PC-3 (cell line): ENCODE measurements at regions not wholly inside any gene's neighbourhood (a gene's known extent, or its start where the extent isn't known, plus 50 kb on each side); places are given as distances from the start of the nearest gene placed in this dataset.

Experiments
- ATAC-seq: fragments of 200-7000 bp; cut with Tn5 transposase; 2 replicates; pipeline ENCODE4 v1.9.1; 2020; ENCODE audit warnings: mild to moderate bottlenecking, moderate library complexity
- BruUV-seq: library from RNA; stranded (reverse); fragments of 400-500 nt; replicated peaks from 2 replicates; lab custom pipeline; 2021; lab: Mats Ljungman, UMichigan
- CTCF ChIA-PET: fragments of 300-600 bp; sonication (Branson Sonifier 250); formaldehyde crosslinking; loops from one replicate; lab custom pipeline; 2022; ENCODE audit warnings: antibody characterized with exemption; lab: Charles Lee
- POLR2A ChIA-PET: fragments of 300-600 bp; sonication (Branson Sonifier 250); formaldehyde crosslinking; loops from one replicate; lab custom pipeline; 2022; ENCODE audit warnings: antibody characterized with exemption; ENCODE audit not compliant: unreplicated experiment; lab: Charles Lee
- DNase-seq: peaks from one replicate; pipeline ENCODE4 v3.0.0-alpha.2; 2015
- H2AFZ ChIP-seq: fragments of 300-600 bp; sonication (generic); 2 replicates; pipeline ENCODE4 v1.6.0; 2016; ENCODE audit warnings: antibody characterized with exemption, low read length
- H3F3A ChIP-seq: fragments of 300-600 bp; sonication (generic); one replicate; pipeline ENCODE4 v1.6.0; 2017; ENCODE audit warnings: antibody characterized with exemption, low read length, control low read depth, mild to moderate bottlenecking; ENCODE audit not compliant: unreplicated experiment
- H3K27ac ChIP-seq: fragments of 300-600 bp; sonication (generic); 2 replicates; pipeline ENCODE4 v1.5.1; 2016; ENCODE audit warnings: mild to moderate bottlenecking, low read length
- H3K27me3 ChIP-seq: fragments of 300-600 bp; sonication (generic); 2 replicates; pipeline ENCODE4 v1.6.1; 2016; ENCODE audit warnings: low read length, mixed read lengths
- H3K36me3 ChIP-seq: fragments of 300-600 bp; sonication (generic); 2 replicates; pipeline ENCODE4 v1.6.1; 2016; ENCODE audit warnings: low read depth, mixed run types, low read length, mixed read lengths
- H3K4me1 ChIP-seq: fragments of 300-600 bp; sonication (generic); 2 replicates; pipeline ENCODE4 v1.5.1; 2016; ENCODE audit warnings: low read length; ENCODE audit not compliant: insufficient read depth
- H3K4me2 ChIP-seq: fragments of 300-600 bp; sonication (generic); 2 replicates; pipeline ENCODE4 v1.6.0; 2016; ENCODE audit warnings: low read length
- H3K4me3 ChIP-seq: fragments of 300-600 bp; sonication (generic); 2 replicates; pipeline ENCODE4 v1.5.1; 2016; ENCODE audit warnings: mild to moderate bottlenecking, low read length, mixed read lengths
- H3K79me2 ChIP-seq: fragments of 300-600 bp; sonication (generic); 2 replicates; pipeline ENCODE4 v1.6.1; 2017; ENCODE audit warnings: low read length, mixed read lengths
- H3K9ac ChIP-seq: fragments of 300-600 bp; sonication (generic); 2 replicates; pipeline ENCODE4 v1.6.0; 2016; ENCODE audit warnings: mild to moderate bottlenecking, low read length
- H3K9me2 ChIP-seq: fragments of 300-600 bp; sonication (generic); replicated peaks from 2 replicates; pipeline ENCODE4 v1.6.1; 2016; ENCODE audit warnings: mixed run types, low read length, mixed read lengths
- H3K9me3 ChIP-seq: fragments of 300-600 bp; sonication (generic); 2 replicates; pipeline ENCODE4 v1.6.1; 2016; ENCODE audit warnings: low read length, mixed read lengths
- H4K20me1 ChIP-seq: fragments of 300-600 bp; sonication (generic); 2 replicates; pipeline ENCODE4 v1.6.1; 2016; ENCODE audit warnings: low read length, mixed read lengths
- EZH2 ChIP-seq: fragments of 300-600 bp; sonication (generic); IDR thresholded peaks from one replicate; pipeline ENCODE4 v1.6.1; 2017; ENCODE audit warnings: antibody characterized with exemption, mild to moderate bottlenecking, low read length; ENCODE audit not compliant: unreplicated experiment
- EZH2phosphoT487 ChIP-seq: fragments of 300-600 bp; sonication (generic); IDR thresholded peaks from 2 replicates; pipeline ENCODE4 v1.6.1; 2018; ENCODE audit warnings: mild to moderate bottlenecking, antibody characterized with exemption, low read length, borderline replicate concordance
- intact Hi-C: fragments of 100-400 bp; cut with micrococcal nuclease; formaldehyde crosslinking; loops from 2 replicates; pipeline ENCODE4 v1.9.0; 2023
- TF ChIP-seq, protein P1 (sequence below): fragments of 300-600 bp; sonication (generic); conservative IDR thresholded peaks from 2 replicates; pipeline ENCODE4 v1.5.1; 2017; ENCODE audit warnings: antibody characterized with exemption, low read depth, mild to moderate bottlenecking, low read length

DNA sequence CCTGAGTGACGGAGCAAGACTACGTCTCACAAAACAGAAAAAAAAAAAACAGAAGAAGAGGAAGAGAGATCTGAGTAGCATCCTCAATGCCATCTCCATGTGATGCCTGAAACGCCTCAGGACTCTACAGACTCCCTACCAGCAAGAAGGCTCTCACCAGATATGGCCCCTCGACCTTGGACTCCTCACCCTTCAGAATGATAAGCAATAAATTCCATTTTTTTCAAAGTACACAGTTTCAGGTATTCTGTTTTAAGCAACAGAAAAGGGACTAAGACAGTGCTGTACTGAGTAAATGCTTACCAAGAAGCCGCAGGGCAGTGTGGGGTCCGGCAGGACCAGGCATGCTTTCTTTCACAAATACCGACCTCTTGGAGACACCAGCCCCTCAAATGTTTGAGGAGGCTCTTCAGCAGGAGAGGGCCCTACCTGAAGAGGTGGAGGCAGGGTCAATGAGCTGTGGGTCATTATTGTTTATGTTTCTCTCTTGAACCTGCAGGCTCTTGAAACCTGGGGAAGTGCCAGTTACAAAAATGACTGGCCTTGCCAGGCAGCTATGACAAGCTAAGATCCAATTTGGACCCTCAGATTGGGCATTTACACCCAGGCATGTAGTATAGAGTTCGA is 204.1 kb upstream of the LYZL1 start:
- no TSS peak for BruUV-seq
- H3K9me2 ChIP-seq: no peaks in the 10 kb centered on the region
- ChIA-PET POLR2A (no interaction called here), CTCF (no interaction called here)
- no peaks in the 10 kb centered on the region for H4K20me1 ChIP-seq
- intact Hi-C loops: no loop called here
- no peaks in the 10 kb centered on the region for H3K27me3 ChIP-seq
- DNase-seq (no peak), ATAC-seq (no peak)
- no peaks in the 10 kb centered on the region for H3K4me1 ChIP-seq
- H3K36me3 ChIP-seq: no peaks in the 10 kb centered on the region
- no peak overlapping the region for H3K4me2 ChIP-seq
- no peaks in the 10 kb centered on the region for H3F3A ChIP-seq
- H3K4me3 ChIP-seq: no peak overlapping the region
- no peak overlapping the region for H3K9ac ChIP-seq
- TF ChIP-seq, protein P1, sequence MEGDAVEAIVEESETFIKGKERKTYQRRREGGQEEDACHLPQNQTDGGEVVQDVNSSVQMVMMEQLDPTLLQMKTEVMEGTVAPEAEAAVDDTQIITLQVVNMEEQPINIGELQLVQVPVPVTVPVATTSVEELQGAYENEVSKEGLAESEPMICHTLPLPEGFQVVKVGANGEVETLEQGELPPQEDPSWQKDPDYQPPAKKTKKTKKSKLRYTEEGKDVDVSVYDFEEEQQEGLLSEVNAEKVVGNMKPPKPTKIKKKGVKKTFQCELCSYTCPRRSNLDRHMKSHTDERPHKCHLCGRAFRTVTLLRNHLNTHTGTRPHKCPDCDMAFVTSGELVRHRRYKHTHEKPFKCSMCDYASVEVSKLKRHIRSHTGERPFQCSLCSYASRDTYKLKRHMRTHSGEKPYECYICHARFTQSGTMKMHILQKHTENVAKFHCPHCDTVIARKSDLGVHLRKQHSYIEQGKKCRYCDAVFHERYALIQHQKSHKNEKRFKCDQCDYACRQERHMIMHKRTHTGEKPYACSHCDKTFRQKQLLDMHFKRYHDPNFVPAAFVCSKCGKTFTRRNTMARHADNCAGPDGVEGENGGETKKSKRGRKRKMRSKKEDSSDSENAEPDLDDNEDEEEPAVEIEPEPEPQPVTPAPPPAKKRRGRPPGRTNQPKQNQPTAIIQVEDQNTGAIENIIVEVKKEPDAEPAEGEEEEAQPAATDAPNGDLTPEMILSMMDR: no peak
- TF ChIP-seq EZH2phosphoT487 (no peak), EZH2 (no peak)
- H3K9me3 ChIP-seq: no peaks in the 10 kb centered on the region
- H2AFZ ChIP-seq: no peak overlapping the region
- no peaks in the 10 kb centered on the region for H3K79me2 ChIP-seq
- no peak overlapping the region for H3K27ac ChIP-seq

DNA sequence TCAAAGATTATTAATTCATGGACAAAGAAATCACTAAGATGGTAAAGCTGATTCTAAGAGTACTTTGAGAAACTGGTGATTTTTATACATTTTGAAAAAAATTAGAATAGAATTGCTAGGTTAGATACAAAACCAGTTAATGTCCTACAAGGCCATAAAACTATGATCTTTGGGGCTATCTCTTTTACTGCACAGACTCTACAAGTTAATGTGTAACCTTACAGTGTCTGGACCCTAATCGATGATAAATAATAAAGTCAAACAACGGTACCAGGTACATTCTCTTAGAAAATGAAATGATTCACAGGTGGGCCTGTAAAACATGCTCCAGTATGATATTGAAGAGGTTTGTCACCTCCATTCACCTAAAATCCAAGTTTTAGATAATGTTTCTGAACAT is 199.8 kb upstream of the LYZL1 start:
- no peak for DNase-seq
- Histone ChIP-seq H3K4me1 (no peaks in the 10 kb centered on the region), H3K9me3 (no peaks in the 10 kb centered on the region), H3K27me3 (no peaks in the 10 kb centered on the region), H3K27ac (no peak overlapping the region), H3K9me2 (no peaks in the 10 kb centered on the region), H3K79me2 (no peaks in the 10 kb centered on the region), H4K20me1 (no peaks in the 10 kb centered on the region), H3K4me2 (no peak overlapping the region), H3F3A (no peaks in the 10 kb centered on the region), H3K36me3 (no peaks in the 10 kb centered on the region), H2AFZ (no peak overlapping the region), H3K4me3 (no peak overlapping the region), H3K9ac (no peak overlapping the region)
- intact Hi-C loops: no loop called here
- ChIA-PET POLR2A (no interaction called here), CTCF (no interaction called here)
- no TSS peak for BruUV-seq
- no peak for ATAC-seq
- TF ChIP-seq EZH2 (no peak), EZH2phosphoT487 (no peak)
- TF ChIP-seq, protein P1: no peak

- TF ChIP-seq, protein P1: no peak
- TF ChIP-seq EZH2phosphoT487 (no peak), EZH2 (no peak)
- POLR2A ChIA-PET: no interaction called here
- no peaks in the 10 kb centered on the region for H3K9me2 ChIP-seq
- no peak overlapping the region for H3K4me2 ChIP-seq
- H3K79me2 ChIP-seq: no peaks in the 10 kb centered on the region
- H3F3A ChIP-seq: peaks cover 3% of the 10 kb centered on the region
- no peak overlapping the region for H2AFZ ChIP-seq
- DNase-seq (no peak), ATAC-seq (no peak)
- no peak overlapping the region for H3K9ac ChIP-seq
- no peak overlapping the region for H3K27ac ChIP-seq
- H3K4me3 ChIP-seq: no peak overlapping the region
- peaks cover 13% of the 10 kb centered on the region for H3K4me1 ChIP-seq
- CTCF ChIA-PET: no interaction called here
- no peaks in the 10 kb centered on the region for H3K9me3 ChIP-seq
- no peaks in the 10 kb centered on the region for H4K20me1 ChIP-seq
- H3K27me3 ChIP-seq: no peaks in the 10 kb centered on the region
- H3K36me3 ChIP-seq: no peaks in the 10 kb centered on the region
- intact Hi-C loops: no loop called here
- no TSS peak for BruUV-seq
These were observed 192.5 kb upstream of the LYZL1 start for GRCh38 chr10:29096303-29096824.
